ENCODE measurements at regions not wholly inside any gene's neighbourhood (a gene's known extent, or its start where the extent isn't known, plus 50 kb on each side); places are given as distances from the start of the nearest gene placed in this dataset.

- H3K27me3 ChIP-seq (ENCODE audit: control insufficient read depth, insufficient read depth, low read length): no peaks in the 10 kb centered on the region
- peaks cover 6% of the 10 kb centered on the region for H3K4me1 ChIP-seq (ENCODE audit: control insufficient read depth, insufficient read depth, low read length)
- H3K27ac ChIP-seq (ENCODE audit: low read depth, low read length): no peak overlapping the region
- H3K9me3 ChIP-seq (ENCODE audit: control insufficient read depth, insufficient read depth, low read length): no peaks in the 10 kb centered on the region
- H3K36me3 ChIP-seq (ENCODE audit: control insufficient read depth, insufficient read depth, low read length): no peaks in the 10 kb centered on the region
- H3K4me3 ChIP-seq (ENCODE audit: low read depth, low read length): no peak overlapping the region
- no peak overlapping the region for H3K9ac ChIP-seq (ENCODE audit: low read depth, low read length)
These were observed 53.5 kb upstream of the FAM9B start for GRCh38 chrX:9087271-9088040.

- no peak overlapping the region for H3K4me3 ChIP-seq (ENCODE audit: low read depth, low read length)
- H3K27ac ChIP-seq (ENCODE audit: low read depth, low read length): no peak overlapping the region
- no peak overlapping the region for H3K9ac ChIP-seq (ENCODE audit: low read depth, low read length)
- no peaks in the 10 kb centered on the region for H3K36me3 ChIP-seq (ENCODE audit: control insufficient read depth, insufficient read depth, low read length)
- H3K9me3 ChIP-seq (ENCODE audit: control insufficient read depth, insufficient read depth, low read length): no peaks in the 10 kb centered on the region
- no peaks in the 10 kb centered on the region for H3K27me3 ChIP-seq (ENCODE audit: control insufficient read depth, insufficient read depth, low read length)
- peaks cover 6% of the 10 kb centered on the region for H3K4me1 ChIP-seq (ENCODE audit: control insufficient read depth, insufficient read depth, low read length)
These were observed 55.0 kb upstream of the FAM9B start for GRCh38 chrX:9088896-9089295.

- no peak overlapping the region for H3K9ac ChIP-seq (ENCODE audit: low read depth, low read length)
- peaks cover 6% of the 10 kb centered on the region for H3K4me1 ChIP-seq (ENCODE audit: control insufficient read depth, insufficient read depth, low read length)
- no peaks in the 10 kb centered on the region for H3K27me3 ChIP-seq (ENCODE audit: control insufficient read depth, insufficient read depth, low read length)
- no peak overlapping the region for H3K4me3 ChIP-seq (ENCODE audit: low read depth, low read length)
- no peak overlapping the region for H3K27ac ChIP-seq (ENCODE audit: low read depth, low read length)
- peaks cover 6% of the 10 kb centered on the region; the same call in 1 of the 2 replicates for H3K9me3 ChIP-seq (ENCODE audit: control insufficient read depth, insufficient read depth, low read length)
- no peaks in the 10 kb centered on the region for H3K36me3 ChIP-seq (ENCODE audit: control insufficient read depth, insufficient read depth, low read length)
These were observed 56.8 kb upstream of the FAM9B start for GRCh38 chrX:9090766-9091165.

- Histone ChIP-seq H3K27me3 (ENCODE audit: control insufficient read depth, insufficient read depth, low read length) (no peaks in the 10 kb centered on the region), H3K9me3 (ENCODE audit: control insufficient read depth, insufficient read depth, low read length) (peaks cover 6% of the 10 kb centered on the region; the same call in 1 of the 2 replicates), H3K27ac (ENCODE audit: low read depth, low read length) (no peak overlapping the region), H3K9ac (ENCODE audit: low read depth, low read length) (no peak overlapping the region), H3K4me1 (ENCODE audit: control insufficient read depth, insufficient read depth, low read length) (peaks cover 8% of the 10 kb centered on the region), H3K4me3 (ENCODE audit: low read depth, low read length) (no peak overlapping the region), H3K36me3 (ENCODE audit: control insufficient read depth, insufficient read depth, low read length) (no peaks in the 10 kb centered on the region)
These were observed 57.3 kb upstream of the FAM9B start for GRCh38 chrX:9091258-9091657.

GRCh38 chrX:9102956-9103355 is 69.0 kb upstream of the FAM9B start:
- H3K27me3 ChIP-seq (ENCODE audit: control insufficient read depth, insufficient read depth, low read length): no peaks in the 10 kb centered on the region
- no peak overlapping the region for H3K27ac ChIP-seq (ENCODE audit: low read depth, low read length)
- no peaks in the 10 kb centered on the region for H3K9me3 ChIP-seq (ENCODE audit: control insufficient read depth, insufficient read depth, low read length)
- H3K4me1 ChIP-seq (ENCODE audit: control insufficient read depth, insufficient read depth, low read length): no peaks in the 10 kb centered on the region
- no peak overlapping the region for H3K9ac ChIP-seq (ENCODE audit: low read depth, low read length)
- H3K36me3 ChIP-seq (ENCODE audit: control insufficient read depth, insufficient read depth, low read length): no peaks in the 10 kb centered on the region
- no peak overlapping the region for H3K4me3 ChIP-seq (ENCODE audit: low read depth, low read length)

- no peaks in the 10 kb centered on the region for H3K36me3 ChIP-seq (ENCODE audit: control insufficient read depth, insufficient read depth, low read length)
- H3K4me3 ChIP-seq (ENCODE audit: low read depth, low read length): no peak overlapping the region
- H3K27me3 ChIP-seq (ENCODE audit: control insufficient read depth, insufficient read depth, low read length): no peaks in the 10 kb centered on the region
These were observed 74.1 kb upstream of the FAM9B start for GRCh38 chrX:9108054-9108453.

GRCh38 chrX:9110808-9111207 is 76.9 kb upstream of the FAM9B start:
- Histone ChIP-seq H3K9ac (ENCODE audit: low read depth, low read length) (no peak overlapping the region), H3K27ac (ENCODE audit: low read depth, low read length) (no peak overlapping the region), H3K9me3 (ENCODE audit: control insufficient read depth, insufficient read depth, low read length) (no peaks in the 10 kb centered on the region), H3K4me1 (ENCODE audit: control insufficient read depth, insufficient read depth, low read length) (no peaks in the 10 kb centered on the region), H3K36me3 (ENCODE audit: control insufficient read depth, insufficient read depth, low read length) (no peaks in the 10 kb centered on the region), H3K27me3 (ENCODE audit: control insufficient read depth, insufficient read depth, low read length) (no peaks in the 10 kb centered on the region), H3K4me3 (ENCODE audit: low read depth, low read length) (no peak overlapping the region)

More at GRCh38 chrX:9108054-9108453, 74.1 kb upstream of the FAM9B start:
- Histone ChIP-seq H3K4me1 (ENCODE audit: control insufficient read depth, insufficient read depth, low read length) (no peaks in the 10 kb centered on the region), H3K9ac (ENCODE audit: low read depth, low read length) (no peak overlapping the region), H3K9me3 (ENCODE audit: control insufficient read depth, insufficient read depth, low read length) (no peaks in the 10 kb centered on the region), H3K27ac (ENCODE audit: low read depth, low read length) (no peak overlapping the region)

- Histone ChIP-seq H3K27ac (ENCODE audit: low read depth, low read length) (no peak overlapping the region), H3K36me3 (ENCODE audit: control insufficient read depth, insufficient read depth, low read length) (no peaks in the 10 kb centered on the region)
These were observed 80.3 kb upstream of the FAM9B start for GRCh38 chrX:9114245-9114644.

GRCh38 chrX:9117851-9118250 is 83.9 kb upstream of the FAM9B start:
- Histone ChIP-seq H3K9ac (ENCODE audit: low read depth, low read length) (no peak overlapping the region), H3K4me3 (ENCODE audit: low read depth, low read length) (no peak overlapping the region), H3K27ac (ENCODE audit: low read depth, low read length) (no peak overlapping the region), H3K9me3 (ENCODE audit: control insufficient read depth, insufficient read depth, low read length) (no peaks in the 10 kb centered on the region), H3K4me1 (ENCODE audit: control insufficient read depth, insufficient read depth, low read length) (no peaks in the 10 kb centered on the region), H3K27me3 (ENCODE audit: control insufficient read depth, insufficient read depth, low read length) (no peaks in the 10 kb centered on the region), H3K36me3 (ENCODE audit: control insufficient read depth, insufficient read depth, low read length) (no peaks in the 10 kb centered on the region)

More at GRCh38 chrX:9114245-9114644, 80.3 kb upstream of the FAM9B start:
- no peak overlapping the region for H3K9ac ChIP-seq (ENCODE audit: low read depth, low read length)
- H3K27me3 ChIP-seq (ENCODE audit: control insufficient read depth, insufficient read depth, low read length): no peaks in the 10 kb centered on the region
- no peaks in the 10 kb centered on the region for H3K4me1 ChIP-seq (ENCODE audit: control insufficient read depth, insufficient read depth, low read length)
- H3K9me3 ChIP-seq (ENCODE audit: control insufficient read depth, insufficient read depth, low read length): no peaks in the 10 kb centered on the region
- no peak overlapping the region for H3K4me3 ChIP-seq (ENCODE audit: low read depth, low read length)

GRCh38 chrX:9122519-9123245 is 88.8 kb upstream of the FAM9B start:
- no peaks in the 10 kb centered on the region for H3K27me3 ChIP-seq (ENCODE audit: control insufficient read depth, insufficient read depth, low read length)
- H3K9me3 ChIP-seq (ENCODE audit: control insufficient read depth, insufficient read depth, low read length): no peaks in the 10 kb centered on the region
- no peaks in the 10 kb centered on the region for H3K4me1 ChIP-seq (ENCODE audit: control insufficient read depth, insufficient read depth, low read length)
- H3K36me3 ChIP-seq (ENCODE audit: control insufficient read depth, insufficient read depth, low read length): no peaks in the 10 kb centered on the region
- no peak overlapping the region for H3K27ac ChIP-seq (ENCODE audit: low read depth, low read length)
- H3K4me3 ChIP-seq (ENCODE audit: low read depth, low read length): no peak overlapping the region
- no peak overlapping the region for H3K9ac ChIP-seq (ENCODE audit: low read depth, low read length)

- Histone ChIP-seq H3K9ac (ENCODE audit: low read depth, low read length) (no peak overlapping the region), H3K36me3 (ENCODE audit: control insufficient read depth, insufficient read depth, low read length) (no peaks in the 10 kb centered on the region), H3K4me3 (ENCODE audit: low read depth, low read length) (no peak overlapping the region), H3K27me3 (ENCODE audit: control insufficient read depth, insufficient read depth, low read length) (no peaks in the 10 kb centered on the region), H3K9me3 (ENCODE audit: control insufficient read depth, insufficient read depth, low read length) (no peaks in the 10 kb centered on the region), H3K27ac (ENCODE audit: low read depth, low read length) (no peak overlapping the region), H3K4me1 (ENCODE audit: control insufficient read depth, insufficient read depth, low read length) (no peaks in the 10 kb centered on the region)
These were observed 94.1 kb upstream of the FAM9B start for GRCh38 chrX:9127986-9128385.
